ENCODE measurements at regions not wholly inside any gene's neighbourhood (a gene's known extent, or its start where the extent isn't known, plus 50 kb on each side); places are given as distances from the start of the nearest gene placed in this dataset.

- Mint-ChIP-seq H3K9me3 (ENCODE audit: unreplicated experiment) (peaks cover 3% of the 10 kb centered on the region), H3K27me3 (ENCODE audit: low read depth, unreplicated experiment) (peaks cover 20% of the 10 kb centered on the region), H3K4me1 (ENCODE audit: low read depth, unreplicated experiment) (peaks cover 19% of the 10 kb centered on the region), H3K27ac (ENCODE audit: unreplicated experiment) (no peak overlapping the region), H3K4me3 (ENCODE audit: unreplicated experiment) (no peak overlapping the region), H3K36me3 (ENCODE audit: low read depth, unreplicated experiment) (peaks cover 1% of the 10 kb centered on the region)
- no peaks in the 10 kb centered on the region for H4K20me1 ChIP-seq (ENCODE audit: insufficient read depth, low read length)
- DNase-seq (ENCODE audit: low read depth) (no peak), FAIRE-seq (no peak)
- no peaks in the 10 kb centered on the region for H3K27me3 ChIP-seq (ENCODE audit: insufficient read depth, low read length)
- no peak overlapping the region for H2AFZ ChIP-seq (ENCODE audit: low read depth, low read length)
- no peaks in the 10 kb centered on the region for H3K4me1 ChIP-seq (ENCODE audit: insufficient read depth, low read length)
- H3K4me2 ChIP-seq (ENCODE audit: low read length), result no peak overlapping the region
- no peaks in the 10 kb centered on the region for H3K36me3 ChIP-seq (ENCODE audit: insufficient read depth, low read length)
- H3K79me2 ChIP-seq (ENCODE audit: insufficient read depth, low read length), result no peaks in the 10 kb centered on the region
- H3K4me3 ChIP-seq (ENCODE audit: insufficient read depth, low read depth, low read length), result no peak overlapping the region
- H3K27ac ChIP-seq (ENCODE audit: low read depth, low read length), result no peak overlapping the region
- no peak for TF ChIP-seq EZH2 (IDR thresholded peaks at IDR 0.05; ENCODE audit: insufficient read depth, low read length)
- TF ChIP-seq CTCF (IDR thresholded peaks at IDR 0.05; ENCODE audit: insufficient read depth, low read depth, low read length), result no peak
- H3K9ac ChIP-seq (ENCODE audit: low read length), result no peak overlapping the region
- no peaks in the 10 kb centered on the region for H3K9me3 ChIP-seq (ENCODE audit: insufficient read depth, low read depth, low read length)
Measured at GRCh38 chr12:65517656-65518210, 239.2 kb downstream of the MSRB3 start.

GRCh38 chr12:65518771-65519170 is 240.3 kb downstream of the MSRB3 start:
- H3K9me3 Mint-ChIP-seq (ENCODE audit: unreplicated experiment), result peaks cover 3% of the 10 kb centered on the region
- H3K27ac Mint-ChIP-seq (ENCODE audit: unreplicated experiment), result no peak overlapping the region
- H4K20me1 ChIP-seq (ENCODE audit: insufficient read depth, low read length), result no peaks in the 10 kb centered on the region
- no peak overlapping the region for H3K4me3 Mint-ChIP-seq (ENCODE audit: unreplicated experiment)
- peaks cover 5% of the 10 kb centered on the region for H3K4me1 ChIP-seq (ENCODE audit: insufficient read depth, low read length)
- DNase-seq (ENCODE audit: low read depth), result no peak
- peaks cover 12% of the 10 kb centered on the region for H3K27me3 Mint-ChIP-seq (ENCODE audit: low read depth, unreplicated experiment)
- no peaks in the 10 kb centered on the region for H3K27me3 ChIP-seq (ENCODE audit: insufficient read depth, low read length)
- no peak overlapping the region for H3K9ac ChIP-seq (ENCODE audit: low read length)
- no peak overlapping the region for H2AFZ ChIP-seq (ENCODE audit: low read depth, low read length)
- no peak for FAIRE-seq
- no peaks in the 10 kb centered on the region for H3K79me2 ChIP-seq (ENCODE audit: insufficient read depth, low read length)
- peaks cover 24% of the 10 kb centered on the region for H3K4me1 Mint-ChIP-seq (ENCODE audit: low read depth, unreplicated experiment)
- H3K36me3 Mint-ChIP-seq (ENCODE audit: low read depth, unreplicated experiment), result peaks cover 1% of the 10 kb centered on the region
- no peak overlapping the region for H3K27ac ChIP-seq (ENCODE audit: low read depth, low read length)
- TF ChIP-seq CTCF (IDR thresholded peaks at IDR 0.05; ENCODE audit: insufficient read depth, low read depth, low read length), result no peak
- TF ChIP-seq EZH2 (IDR thresholded peaks at IDR 0.05; ENCODE audit: insufficient read depth, low read length), result no peak
- no peaks in the 10 kb centered on the region for H3K36me3 ChIP-seq (ENCODE audit: insufficient read depth, low read length)
- no peaks in the 10 kb centered on the region for H3K9me3 ChIP-seq (ENCODE audit: insufficient read depth, low read depth, low read length)
- H3K4me3 ChIP-seq (ENCODE audit: insufficient read depth, low read depth, low read length), result no peak overlapping the region
- no peak overlapping the region for H3K4me2 ChIP-seq (ENCODE audit: low read length)

- FAIRE-seq, result no peak
- no peak for DNase-seq (ENCODE audit: low read depth)
- Mint-ChIP-seq H3K9me3 (ENCODE audit: unreplicated experiment) (peaks cover 3% of the 10 kb centered on the region), H3K4me3 (ENCODE audit: unreplicated experiment) (no peak overlapping the region), H3K27ac (ENCODE audit: unreplicated experiment) (no peak overlapping the region), H3K4me1 (ENCODE audit: low read depth, unreplicated experiment) (peaks cover 41% of the 10 kb centered on the region), H3K36me3 (ENCODE audit: low read depth, unreplicated experiment) (peaks cover 1% of the 10 kb centered on the region), H3K27me3 (ENCODE audit: low read depth, unreplicated experiment) (peaks cover 6% of the 10 kb centered on the region)
- no peak overlapping the region for H2AFZ ChIP-seq (ENCODE audit: low read depth, low read length)
- H3K9me3 ChIP-seq (ENCODE audit: insufficient read depth, low read depth, low read length), result no peaks in the 10 kb centered on the region
- H4K20me1 ChIP-seq (ENCODE audit: insufficient read depth, low read length), result no peaks in the 10 kb centered on the region
- H3K9ac ChIP-seq (ENCODE audit: low read length), result no peak overlapping the region
- H3K27ac ChIP-seq (ENCODE audit: low read depth, low read length), result no peak overlapping the region
- no peaks in the 10 kb centered on the region for H3K36me3 ChIP-seq (ENCODE audit: insufficient read depth, low read length)
- TF ChIP-seq CTCF (IDR thresholded peaks at IDR 0.05; ENCODE audit: insufficient read depth, low read depth, low read length), result no peak
- TF ChIP-seq EZH2 (IDR thresholded peaks at IDR 0.05; ENCODE audit: insufficient read depth, low read length), result no peak
- H3K27me3 ChIP-seq (ENCODE audit: insufficient read depth, low read length), result no peaks in the 10 kb centered on the region
- H3K4me2 ChIP-seq (ENCODE audit: low read length), result no peak overlapping the region
- no peak overlapping the region for H3K4me3 ChIP-seq (ENCODE audit: insufficient read depth, low read depth, low read length)
- H3K4me1 ChIP-seq (ENCODE audit: insufficient read depth, low read length), result peaks cover 23% of the 10 kb centered on the region
- no peaks in the 10 kb centered on the region for H3K79me2 ChIP-seq (ENCODE audit: insufficient read depth, low read length)
Measured at GRCh38 chr12:65520658-65521057, 242.2 kb downstream of the MSRB3 start.

Measured in astrocyte (in vitro differentiated cells and primary cell).